ENCODE measurements at regions not wholly inside any gene's neighbourhood (a gene's known extent, or its start where the extent isn't known, plus 50 kb on each side); places are given as distances from the start of the nearest gene placed in this dataset.

GRCh38 chr10:21257191-21257590, 268.3 kb downstream of the SKIDA1 start:
- peaks cover 0 to 4% of the 10 kb centered on the region in 2 donors for H3K27me3 Mint-ChIP-seq
- H3K27ac Mint-ChIP-seq = no peak overlapping the region
- no peaks in the 10 kb centered on the region for H3K36me3 Mint-ChIP-seq
- H3K4me3 Mint-ChIP-seq = no peak overlapping the region
- H3K9me3 Mint-ChIP-seq = no peaks in the 10 kb centered on the region
- H3K4me1 Mint-ChIP-seq (ENCODE audit: low read depth in 2 of 2) = no peaks in the 10 kb centered on the region
- ATAC-seq (no peak), DNase-seq (ENCODE audit: low spot score) (no peak)

- ATAC-seq = no peak
- no peak for DNase-seq (ENCODE audit: low spot score)
- Mint-ChIP-seq H3K4me1 (ENCODE audit: low read depth in 2 of 2) (no peaks in the 10 kb centered on the region), H3K36me3 (no peaks in the 10 kb centered on the region), H3K27ac (no peak overlapping the region), H3K27me3 (peaks cover 0 to 14% of the 10 kb centered on the region in 2 donors), H3K4me3 (no peak overlapping the region), H3K9me3 (no peaks in the 10 kb centered on the region)
Measured at GRCh38 chr10:21249435-21249834, 276.0 kb downstream of the SKIDA1 start.

DNA sequence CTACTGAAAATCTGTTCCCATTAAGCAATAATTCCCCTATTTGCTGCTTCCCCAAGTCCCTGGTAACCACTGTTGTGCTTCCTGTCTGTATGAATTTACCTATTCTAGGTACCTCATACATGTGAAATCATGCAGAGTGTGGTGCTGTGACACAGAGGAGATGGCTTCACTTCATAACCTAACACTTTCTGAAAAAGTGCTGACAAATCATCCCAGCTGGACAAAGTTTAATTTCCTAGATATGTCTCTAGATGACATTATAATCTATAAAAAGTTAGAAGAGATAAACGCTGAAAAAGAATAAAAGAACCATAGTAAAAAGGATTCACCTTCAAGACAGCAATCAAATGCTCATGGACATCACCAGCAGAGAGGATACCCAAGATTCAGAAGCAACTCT, 277.9 kb downstream of the SKIDA1 start:
- H3K4me3 Mint-ChIP-seq = no peak overlapping the region
- no peak for ATAC-seq

GRCh38 chr10:21246178-21246577, 279.3 kb downstream of the SKIDA1 start:
- no peak overlapping the region for H3K27ac Mint-ChIP-seq
- H3K27me3 Mint-ChIP-seq = peaks cover 0 to 15% of the 10 kb centered on the region in 2 donors
- DNase-seq (ENCODE audit: low spot score) = no peak
- H3K4me3 Mint-ChIP-seq = no peak overlapping the region
- ATAC-seq = no peak
- H3K9me3 Mint-ChIP-seq = no peaks in the 10 kb centered on the region
- H3K36me3 Mint-ChIP-seq = no peaks in the 10 kb centered on the region
- H3K4me1 Mint-ChIP-seq (ENCODE audit: low read depth in 2 of 2) = no peaks in the 10 kb centered on the region

More for the DNA sequence above, 277.9 kb downstream of the SKIDA1 start:
- peaks cover 0 to 18% of the 10 kb centered on the region in 2 donors for H3K27me3 Mint-ChIP-seq
- no peaks in the 10 kb centered on the region for H3K36me3 Mint-ChIP-seq
- no peaks in the 10 kb centered on the region for H3K9me3 Mint-ChIP-seq
- H3K4me1 Mint-ChIP-seq (ENCODE audit: low read depth in 2 of 2) = no peaks in the 10 kb centered on the region
- no peak for DNase-seq (ENCODE audit: low spot score)
- no peak overlapping the region for H3K27ac Mint-ChIP-seq

DNA sequence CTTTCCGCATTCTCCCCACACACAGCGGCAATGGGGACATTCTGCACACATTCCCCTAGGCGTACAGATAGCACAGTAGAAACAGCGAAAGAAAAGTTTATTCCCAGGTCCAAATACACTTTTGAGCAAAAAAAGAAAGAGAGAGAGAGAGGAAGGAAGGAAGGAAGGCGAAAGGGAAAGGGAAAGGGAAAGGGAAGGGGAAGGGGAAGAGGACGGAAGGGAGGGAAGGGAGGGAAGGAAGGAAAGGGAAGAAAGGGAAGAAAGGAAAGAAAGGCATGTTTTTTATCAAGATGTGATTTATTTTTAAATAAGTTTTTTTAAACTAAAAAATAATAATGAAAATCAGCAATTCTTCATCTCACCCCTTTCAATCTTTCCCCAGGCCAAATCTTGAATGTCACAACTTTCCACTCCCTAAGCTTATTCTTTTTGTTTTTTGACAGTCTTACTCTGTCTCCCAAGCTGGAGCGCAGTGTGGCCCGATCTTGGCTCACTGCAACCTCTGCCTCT, 281.7 kb downstream of the SKIDA1 start:
- no peaks in the 10 kb centered on the region for H3K4me1 Mint-ChIP-seq (ENCODE audit: low read depth in 2 of 2)
- H3K36me3 Mint-ChIP-seq = no peaks in the 10 kb centered on the region
- no peak for DNase-seq (ENCODE audit: low spot score)
- H3K4me3 Mint-ChIP-seq = no peak overlapping the region
- no peak overlapping the region for H3K27ac Mint-ChIP-seq
- H3K9me3 Mint-ChIP-seq = no peaks in the 10 kb centered on the region
- H3K27me3 Mint-ChIP-seq = peaks cover 0 to 10% of the 10 kb centered on the region in 2 donors
- no peak for ATAC-seq

- peaks cover 0 to 6% of the 10 kb centered on the region in 2 donors for H3K27me3 Mint-ChIP-seq
- no peak overlapping the region for H3K27ac Mint-ChIP-seq
- DNase-seq (ENCODE audit: low spot score) (no peak), ATAC-seq (no peak)
- no peaks in the 10 kb centered on the region for H3K9me3 Mint-ChIP-seq
- H3K36me3 Mint-ChIP-seq = no peaks in the 10 kb centered on the region
- no peak overlapping the region for H3K4me3 Mint-ChIP-seq
- no peaks in the 10 kb centered on the region for H3K4me1 Mint-ChIP-seq (ENCODE audit: low read depth in 2 of 2)
Measured at GRCh38 chr10:21242915-21243314, 282.6 kb downstream of the SKIDA1 start.

- ATAC-seq (no peak), DNase-seq (ENCODE audit: low spot score) (no peak)
- Mint-ChIP-seq H3K9me3 (no peaks in the 10 kb centered on the region), H3K4me1 (ENCODE audit: low read depth in 2 of 2) (no peaks in the 10 kb centered on the region), H3K27ac (no peak overlapping the region), H3K27me3 (peaks cover 0 to 3% of the 10 kb centered on the region in 2 donors), H3K4me3 (no peak overlapping the region), H3K36me3 (no peaks in the 10 kb centered on the region)
Measured at GRCh38 chr10:21238717-21239116, 286.8 kb downstream of the SKIDA1 start.

DNA sequence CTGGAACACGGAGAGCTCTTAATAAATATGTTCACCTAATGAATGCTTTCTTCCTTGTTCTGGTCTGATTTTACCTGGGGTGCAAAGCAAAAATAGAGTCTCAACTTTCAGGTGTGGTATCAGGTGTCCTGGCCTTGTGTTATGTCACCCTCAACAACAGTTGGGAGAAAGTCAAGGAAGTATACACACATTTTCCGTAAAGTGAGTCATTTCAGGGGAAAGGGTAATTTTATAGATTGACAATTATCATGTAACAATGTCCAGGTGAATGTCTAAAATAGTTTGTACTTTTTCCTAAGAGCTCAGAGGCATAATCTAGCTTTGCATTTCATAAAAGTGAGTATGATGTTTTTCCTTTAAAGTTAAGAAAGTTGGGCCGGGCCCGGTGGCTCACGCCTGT, 287.4 kb downstream of the SKIDA1 start:
- Mint-ChIP-seq H3K4me3 (no peak overlapping the region), H3K4me1 (ENCODE audit: low read depth in 2 of 2) (no peaks in the 10 kb centered on the region), H3K9me3 (no peaks in the 10 kb centered on the region), H3K27ac (no peak overlapping the region), H3K27me3 (no peaks in the 10 kb centered on the region), H3K36me3 (no peaks in the 10 kb centered on the region)
- ATAC-seq (no peak), DNase-seq (ENCODE audit: low spot score) (no peak)

DNA sequence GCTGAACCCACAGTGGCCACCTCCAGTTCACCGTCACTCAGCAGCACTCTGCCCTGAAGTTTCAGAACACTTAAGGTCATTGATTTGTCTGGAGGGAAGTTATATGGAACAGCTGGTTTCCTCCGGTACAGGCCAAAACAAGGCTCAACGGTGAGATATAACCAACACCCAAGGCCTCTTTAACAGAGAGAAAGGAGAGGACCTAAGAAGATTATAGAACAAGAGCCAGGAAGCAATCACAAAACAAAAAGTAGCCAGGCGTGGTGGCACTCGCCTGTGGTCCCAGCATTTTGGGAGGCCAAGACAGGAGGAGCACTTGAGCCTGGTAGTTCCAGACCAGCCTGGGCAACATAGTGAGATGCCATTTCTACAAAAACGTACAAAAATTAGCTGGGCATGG, 290.7 kb downstream of the SKIDA1 start:
- H3K36me3 Mint-ChIP-seq = no peaks in the 10 kb centered on the region
- no peaks in the 10 kb centered on the region for H3K9me3 Mint-ChIP-seq
- no peaks in the 10 kb centered on the region for H3K4me1 Mint-ChIP-seq (ENCODE audit: low read depth in 2 of 2)
- DNase-seq (ENCODE audit: low spot score) (no peak), ATAC-seq (no peak)
- H3K27me3 Mint-ChIP-seq = peaks cover 2 to 8% of the 10 kb centered on the region in 2 donors
- H3K4me3 Mint-ChIP-seq = no peak overlapping the region
- no peak overlapping the region for H3K27ac Mint-ChIP-seq

DNA sequence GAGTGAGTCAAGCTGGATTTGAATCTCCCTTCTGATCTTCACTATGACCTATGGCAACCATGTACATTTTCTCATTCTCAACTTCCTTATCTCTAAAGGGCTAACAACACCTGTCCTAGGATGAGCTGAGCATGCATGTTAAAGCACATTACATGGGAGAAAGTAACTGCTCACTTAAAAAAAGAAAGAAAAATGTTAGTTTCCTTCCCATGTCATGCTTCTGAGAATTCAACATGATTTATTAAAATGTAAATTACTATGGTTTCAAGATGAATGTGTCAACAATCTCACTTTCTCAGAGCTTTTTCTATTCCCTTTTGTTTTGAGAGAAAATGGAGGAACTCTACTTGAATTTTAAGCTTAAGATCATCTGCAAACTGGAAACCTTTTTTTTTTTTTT, 295.3 kb downstream of the SKIDA1 start:
- H3K27me3 Mint-ChIP-seq = peaks cover 8 to 9% of the 10 kb centered on the region in 2 donors
- DNase-seq (ENCODE audit: low spot score) (no peak), ATAC-seq (no peak)
- no peaks in the 10 kb centered on the region for H3K9me3 Mint-ChIP-seq
- no peaks in the 10 kb centered on the region for H3K4me1 Mint-ChIP-seq (ENCODE audit: low read depth in 2 of 2)
- no peaks in the 10 kb centered on the region for H3K36me3 Mint-ChIP-seq
- H3K4me3 Mint-ChIP-seq = no peak overlapping the region
- H3K27ac Mint-ChIP-seq = no peak overlapping the region

DNA sequence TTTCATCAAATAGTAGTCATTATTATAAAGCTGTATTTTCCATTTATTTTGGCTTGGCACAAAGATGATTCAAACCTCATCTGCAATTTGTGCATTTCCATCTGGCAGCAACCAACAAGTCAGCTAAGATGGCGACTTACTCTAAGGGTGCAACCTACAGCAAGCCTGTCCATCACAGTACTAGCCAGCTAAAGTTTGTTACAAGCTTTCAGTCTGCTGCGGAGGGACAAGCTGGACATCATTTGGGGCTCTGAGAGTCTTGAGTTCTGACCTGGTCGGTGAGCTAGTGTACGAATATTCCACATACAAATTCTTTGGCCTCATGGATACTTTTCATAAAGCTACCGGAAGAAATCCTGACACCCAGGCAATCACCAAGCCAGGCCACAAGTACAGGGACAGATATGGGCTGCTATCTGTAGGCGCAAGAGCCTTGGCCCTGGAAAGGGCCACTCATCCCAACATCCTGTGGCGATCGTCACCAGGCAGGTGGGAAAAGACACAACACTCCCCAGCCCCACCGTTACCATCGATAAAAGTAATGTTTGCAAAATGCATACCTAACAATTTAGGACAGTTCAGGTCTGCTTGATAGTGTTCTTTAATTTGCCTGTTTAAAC, 307.6 kb downstream of the SKIDA1 start:
- H3K9me3 Mint-ChIP-seq = no peaks in the 10 kb centered on the region
- no peak overlapping the region for H3K27ac Mint-ChIP-seq
- H3K4me3 Mint-ChIP-seq = no peak overlapping the region
- peaks cover 5 to 12% of the 10 kb centered on the region in 2 donors for H3K27me3 Mint-ChIP-seq
- no peaks in the 10 kb centered on the region for H3K4me1 Mint-ChIP-seq (ENCODE audit: low read depth in 2 of 2)
- no peak for ATAC-seq
- DNase-seq (ENCODE audit: low spot score) = no peak
- no peaks in the 10 kb centered on the region for H3K36me3 Mint-ChIP-seq

DNA sequence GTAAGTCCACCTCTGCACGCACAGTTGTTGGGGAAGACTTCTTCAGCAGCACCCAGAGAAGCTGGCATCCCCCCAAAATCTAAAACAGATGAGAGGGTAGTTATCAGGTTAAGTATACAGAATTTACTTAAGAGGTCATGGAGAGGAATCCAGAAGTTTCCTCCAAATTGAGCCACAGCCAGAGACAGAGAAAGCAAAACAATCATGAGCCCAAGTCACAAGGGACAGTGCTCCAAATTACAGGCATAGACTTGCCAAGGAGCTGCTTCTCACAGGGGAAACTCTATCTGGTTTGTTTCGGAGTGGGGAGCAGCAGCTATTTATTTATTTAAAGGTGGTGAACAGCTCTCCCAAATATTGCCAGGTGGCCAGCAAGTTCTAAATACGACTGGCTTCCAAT, 308.4 kb downstream of the SKIDA1 start:
- Mint-ChIP-seq H3K4me3 (no peak overlapping the region), H3K27ac (no peak overlapping the region), H3K27me3 (peaks cover 5 to 12% of the 10 kb centered on the region in 2 donors), H3K4me1 (ENCODE audit: low read depth in 2 of 2) (no peaks in the 10 kb centered on the region), H3K9me3 (no peaks in the 10 kb centered on the region), H3K36me3 (no peaks in the 10 kb centered on the region)
- DNase-seq (ENCODE audit: low spot score) (no peak), ATAC-seq (no peak)

GRCh38 chr10:21214329-21214728, 311.2 kb downstream of the SKIDA1 start:
- no peak for ATAC-seq
- DNase-seq (ENCODE audit: low spot score) = no peak
- Mint-ChIP-seq H3K4me3 (no peak overlapping the region), H3K9me3 (no peaks in the 10 kb centered on the region), H3K36me3 (no peaks in the 10 kb centered on the region), H3K4me1 (ENCODE audit: low read depth in 2 of 2) (no peaks in the 10 kb centered on the region), H3K27ac (no peak overlapping the region), H3K27me3 (peaks cover 5 to 12% of the 10 kb centered on the region in 2 donors)

DNA sequence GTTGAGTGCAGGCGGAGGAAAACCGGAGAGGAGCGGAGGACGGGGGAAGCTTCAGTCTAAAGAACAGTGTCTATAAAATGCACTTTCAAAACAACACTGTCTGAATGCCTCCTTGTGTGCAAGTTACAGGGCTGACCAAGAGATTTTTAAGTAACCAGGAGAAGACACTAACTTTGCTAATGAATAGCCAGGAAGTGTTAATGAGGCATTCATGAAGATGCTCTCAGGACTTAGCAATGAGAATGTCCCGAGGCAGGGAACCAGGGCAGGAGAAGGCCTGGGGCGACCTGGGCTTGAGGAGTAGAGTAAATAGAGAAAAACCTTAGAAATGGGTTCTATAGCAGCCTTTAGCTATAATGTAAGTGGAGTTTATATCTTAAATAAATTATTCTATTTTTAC, 312.1 kb downstream of the SKIDA1 start:
- Mint-ChIP-seq H3K36me3 (no peaks in the 10 kb centered on the region), H3K4me1 (ENCODE audit: low read depth in 2 of 2) (no peaks in the 10 kb centered on the region), H3K4me3 (no peak overlapping the region), H3K27me3 (peaks cover 3 to 12% of the 10 kb centered on the region in 2 donors), H3K9me3 (no peaks in the 10 kb centered on the region), H3K27ac (no peak overlapping the region)
- no peak for DNase-seq (ENCODE audit: low spot score)
- no peak for ATAC-seq

- Mint-ChIP-seq H3K36me3 (no peaks in the 10 kb centered on the region), H3K9me3 (peaks cover 3% of the 10 kb centered on the region), H3K27me3 (peaks cover 5 to 12% of the 10 kb centered on the region in 2 donors), H3K4me1 (ENCODE audit: low read depth in 2 of 2) (no peaks in the 10 kb centered on the region), H3K27ac (no peak overlapping the region), H3K4me3 (no peak overlapping the region)
- ATAC-seq (no peak), DNase-seq (ENCODE audit: low spot score) (no peak)
Measured at GRCh38 chr10:21212912-21213311, 312.6 kb downstream of the SKIDA1 start.
